ENCODE measurements at regions not wholly inside any gene's neighbourhood (a gene's known extent, or its start where the extent isn't known, plus 50 kb on each side); places are given as distances from the start of the nearest gene placed in this dataset.

- peak; percentile 61; the same call in 1 of the 2 replicates for TF ChIP-seq ARID4B (CRISPR knock-in tag; IDR thresholded peaks at IDR 0.05)
- no peak for TF ChIP-seq ZC3H8 (IDR thresholded peaks at IDR 0.05)
- TF ChIP-seq SOX6 (IDR thresholded peaks at IDR 0.05) = 0 out of 2 replicates have a peak, but pooled peaks have one; percentile 36
- TF ChIP-seq NFE2 (IDR thresholded peaks at IDR 0.05; ENCODE audit: low read depth) = 0 out of 2 replicates have a peak, but pooled peaks have one; percentile 34
- no peak for TF ChIP-seq NCOA2 (IDR thresholded peaks at IDR 0.05; ENCODE audit: partially characterized antibody in 2 of 2)
- TF ChIP-seq ERF (CRISPR knock-in tag; IDR thresholded peaks at IDR 0.05) = peak; percentile 49; the same call in 1 of the 2 replicates
- TF ChIP-seq HINFP (tag; conservative IDR thresholded peaks at IDR 0.05; ENCODE audit: low read depth) = 0 out of 2 replicates have a peak, but pooled peaks have one; percentile 6
- TF ChIP-seq SNAPC5 (CRISPR knock-in tag; IDR thresholded peaks at IDR 0.05) = no peak
- peak; percentile 21; the same call in 1 of the 2 replicates for TF ChIP-seq ATF4 (CRISPR knock-in tag; IDR thresholded peaks at IDR 0.05)
- TF ChIP-seq EP300 (IDR thresholded peaks at IDR 0.05; ENCODE audit: low read length) = peak; percentile 51; the same call in 1 of the 2 replicates
- no peak for TF ChIP-seq ZNF79 (CRISPR knock-in tag; IDR thresholded peaks at IDR 0.05; ENCODE audit: low read depth)
- TF ChIP-seq L3MBTL2 (IDR thresholded peaks at IDR 0.05) = peak; percentile 95
- TF ChIP-seq ZNF589 (CRISPR knock-in tag; IDR thresholded peaks at IDR 0.05; ENCODE audit: low read depth) = peak; percentile 93
- peak; percentile 52; the same call in 1 of the 2 replicates for TF ChIP-seq MBD2 (IDR thresholded peaks at IDR 0.05; ENCODE audit: borderline replicate concordance, low read depth)
Observed at GRCh38 chr1:234772345-234773147, 162.6 kb upstream of the IRF2BP2 start (continued).

Data from K562 (cell line).